ENCODE measurements at regions not wholly inside any gene's neighbourhood (a gene's known extent, or its start where the extent isn't known, plus 50 kb on each side); places are given as distances from the start of the nearest gene placed in this dataset.
"Not testable (repeated sequence)": the region's sequence is repeated elsewhere in the genome, so short reads cannot be mapped to it uniquely, and the experiment has no call there.

DNA sequence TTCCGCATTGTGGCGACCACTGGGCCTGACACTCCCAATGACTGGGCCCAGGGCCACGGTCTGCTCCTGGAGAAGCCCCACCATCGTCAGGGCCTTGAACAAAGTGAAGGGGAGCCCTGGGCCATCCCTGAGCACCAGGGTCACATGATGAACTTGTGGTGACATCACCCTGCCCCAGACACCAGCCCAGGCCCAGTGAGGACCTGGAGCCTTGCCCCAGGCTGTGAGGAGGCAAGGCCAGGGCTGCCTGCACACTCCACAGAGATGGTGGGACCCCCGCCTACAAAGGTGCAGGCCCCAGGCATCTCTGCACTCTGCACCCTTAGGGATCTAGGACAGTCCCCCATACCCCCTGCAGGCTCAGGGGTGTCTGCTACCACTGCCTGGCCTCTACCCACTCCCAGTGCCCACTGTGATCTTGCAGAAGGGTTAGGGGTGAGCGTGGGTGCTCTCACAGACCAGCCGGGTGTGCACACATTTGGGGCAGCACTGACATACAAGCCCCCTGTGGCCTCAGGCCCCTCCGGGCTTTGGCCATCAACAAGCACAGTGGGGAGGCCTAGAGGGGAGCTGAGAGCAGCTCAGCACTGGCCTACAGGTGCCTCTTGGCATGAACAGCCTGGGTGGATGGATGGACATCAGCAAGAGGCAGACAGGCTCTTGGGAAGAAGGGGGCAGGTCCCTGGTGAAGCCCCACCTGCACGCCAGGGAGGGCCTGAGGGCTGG is 624.0 kb upstream of the LRRTM4 start:
- DNase-seq (ENCODE audit: low spot score): no peak

DNA sequence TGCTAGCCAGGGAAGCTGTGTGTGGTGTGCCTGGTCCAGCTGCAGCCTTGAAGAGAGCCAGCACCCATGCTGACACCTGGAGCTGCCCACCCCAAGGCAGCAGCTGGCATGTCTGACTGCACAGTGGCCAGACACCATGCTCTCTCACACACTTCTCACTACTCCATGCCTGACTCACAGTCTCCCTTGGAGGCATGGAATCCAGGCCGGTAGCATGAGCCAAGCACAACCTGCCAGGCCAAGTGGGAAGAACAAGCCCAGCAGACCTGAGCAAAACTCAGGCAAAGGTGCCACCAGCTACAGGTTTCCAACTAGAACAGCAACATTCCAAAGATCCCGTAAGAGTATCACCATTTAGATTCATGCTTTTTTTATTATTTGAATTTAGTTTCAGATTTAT is 625.3 kb upstream of the LRRTM4 start:
- no peak for DNase-seq (ENCODE audit: low spot score)

DNA sequence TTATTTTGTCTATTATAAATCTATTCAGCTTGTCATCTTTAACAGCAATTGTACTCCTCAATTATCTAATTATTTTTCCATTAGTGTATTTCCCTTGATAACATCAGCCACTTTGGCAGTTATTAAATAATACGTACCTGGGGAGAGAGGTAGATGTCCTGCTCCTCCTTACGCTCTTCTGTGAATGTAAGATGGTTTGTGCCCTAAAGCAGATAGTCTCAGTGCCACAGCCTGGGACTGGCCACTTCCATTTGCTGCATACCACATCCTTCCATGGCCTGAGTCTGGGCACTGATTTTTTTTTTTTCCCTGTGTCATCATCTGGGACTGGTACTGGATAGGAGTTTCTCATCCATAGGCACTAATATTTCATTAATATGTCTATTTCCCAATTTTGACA is 632.4 kb upstream of the LRRTM4 start:
- no peak for DNase-seq (ENCODE audit: low spot score)

DNA sequence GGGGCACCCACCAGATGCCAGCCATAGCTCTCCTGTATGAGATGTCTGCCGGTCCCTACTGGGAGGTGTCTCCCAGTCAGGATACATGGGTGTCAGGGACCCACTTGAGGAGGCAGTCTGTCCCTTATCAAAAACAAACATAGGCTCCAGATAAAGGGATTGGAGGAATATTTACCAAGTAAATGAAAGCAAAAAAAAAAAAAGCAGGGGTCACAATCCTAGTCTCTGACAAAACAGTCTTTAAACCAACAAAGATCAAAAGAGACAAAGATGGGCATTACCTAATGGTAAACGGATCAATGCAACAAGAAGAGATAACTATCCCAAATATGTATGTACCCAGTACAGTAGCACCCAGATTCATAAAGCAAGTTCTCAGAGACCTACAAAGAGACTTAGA is 640.0 kb upstream of the LRRTM4 start:
- DNase-seq (ENCODE audit: low spot score): no peak

DNA sequence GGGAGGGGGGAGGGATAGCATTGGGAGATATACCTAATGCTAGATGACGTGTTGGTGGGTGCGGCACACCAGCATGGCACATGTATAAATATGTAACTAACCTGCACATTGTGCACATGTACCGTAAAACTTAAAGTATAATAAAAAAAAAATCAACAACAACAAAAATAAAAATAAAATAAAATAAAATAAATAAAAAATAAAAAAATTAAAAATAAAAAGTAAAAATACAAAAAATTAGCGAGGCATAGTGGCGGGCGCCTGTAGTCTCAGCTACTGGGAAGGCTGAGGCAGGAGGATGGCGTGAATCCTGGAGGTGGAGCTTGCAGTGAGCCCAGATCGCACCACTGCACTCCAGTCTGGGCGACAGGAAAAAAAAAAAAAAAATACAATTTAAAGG is 650.0 kb upstream of the LRRTM4 start:
- DNase-seq (ENCODE audit: low spot score): not testable (repeated sequence)

DNA sequence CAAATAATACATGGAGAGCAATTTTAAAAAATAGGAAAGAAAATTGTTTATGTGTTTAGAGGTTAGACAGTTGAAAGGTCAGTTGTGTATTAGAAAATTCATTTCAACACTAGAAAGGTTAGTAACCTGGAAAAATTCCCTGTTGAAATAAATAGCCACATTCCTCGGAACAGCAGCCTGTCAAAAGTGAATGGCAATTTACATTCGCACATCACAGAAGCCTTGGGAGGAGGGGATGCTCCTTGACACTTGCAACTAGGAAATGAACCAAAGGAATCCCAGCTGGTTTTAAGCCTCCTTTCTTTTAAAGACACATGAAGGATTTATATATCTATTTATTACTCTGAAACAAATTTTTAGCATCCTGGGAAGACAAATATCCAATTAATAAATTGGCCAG is 653.5 kb upstream of the LRRTM4 start:
- no peak for DNase-seq (ENCODE audit: low spot score)

DNA sequence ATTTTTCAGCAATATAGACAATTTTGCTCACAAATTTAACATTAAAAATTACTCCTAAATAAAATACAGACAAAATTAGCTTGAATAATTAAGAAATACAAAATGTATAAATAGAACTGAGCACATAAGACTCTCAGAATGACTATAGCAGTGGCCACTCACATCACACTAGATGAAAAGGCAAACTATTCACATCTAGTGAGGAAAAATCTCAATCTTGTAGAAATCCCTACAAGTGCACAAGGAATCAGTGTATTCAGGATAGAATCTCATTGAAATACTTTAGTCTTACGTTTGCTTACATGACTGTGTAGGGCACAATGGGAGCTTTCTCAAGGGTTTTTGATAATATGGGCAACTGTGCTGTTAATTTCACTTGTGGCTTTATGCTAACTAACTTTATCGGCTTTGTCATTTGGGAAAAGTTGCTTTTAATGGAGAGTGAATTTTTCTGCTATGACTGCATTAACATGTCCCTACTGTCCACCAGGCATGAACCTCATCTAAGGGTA is 678.9 kb upstream of the LRRTM4 start:
- DNase-seq (ENCODE audit: low spot score): no peak

DNA sequence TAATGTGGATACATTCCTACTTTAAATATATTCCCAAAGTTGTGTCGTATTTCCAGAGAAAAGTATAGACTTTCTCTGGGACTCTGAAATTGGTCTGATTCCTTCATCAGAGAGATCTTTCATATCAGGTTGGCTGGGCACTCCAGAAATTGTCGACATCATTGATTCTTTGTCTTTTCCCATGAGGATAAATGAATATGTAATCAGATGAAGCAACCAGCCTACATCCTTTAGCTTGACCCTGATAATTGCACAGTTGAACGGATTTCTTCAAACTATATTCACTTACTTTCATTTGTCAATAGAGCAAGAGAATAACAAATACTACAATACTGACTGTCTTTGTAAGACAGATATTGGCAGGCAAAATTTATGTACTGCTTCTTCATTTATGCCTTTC is 680.2 kb upstream of the LRRTM4 start:
- no peak for DNase-seq (ENCODE audit: low spot score)

DNA sequence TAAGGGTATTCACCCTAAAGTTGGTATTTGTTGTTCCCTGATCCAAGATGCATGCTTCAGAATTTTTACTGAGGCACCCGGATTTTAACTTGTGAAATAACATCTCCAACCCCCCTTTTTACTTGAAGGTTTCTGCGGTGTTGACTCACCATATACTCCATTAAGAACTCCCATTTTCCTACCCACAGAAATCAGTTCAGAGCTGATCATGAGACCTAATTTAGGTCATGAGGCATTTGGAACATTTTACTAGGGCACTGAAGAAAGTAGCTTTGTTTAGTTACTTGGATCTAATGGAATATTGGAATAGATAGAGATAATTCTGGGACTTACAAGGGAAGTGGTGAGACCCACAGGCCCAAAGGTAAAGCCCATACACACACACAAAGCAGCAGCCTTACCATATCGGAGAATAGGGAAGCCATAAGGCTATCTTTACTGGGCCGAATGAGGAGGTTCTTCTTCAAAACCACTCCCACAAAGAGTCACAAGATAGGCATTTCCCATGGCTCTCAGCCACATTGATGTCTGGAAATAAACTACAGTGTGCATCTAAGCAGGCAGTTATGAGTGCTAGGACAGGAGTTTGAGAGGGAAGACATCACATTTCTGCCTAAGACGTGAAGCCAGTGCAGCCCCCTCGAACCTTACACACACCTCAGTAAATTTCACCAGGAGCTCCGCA is 681.0 kb upstream of the LRRTM4 start:
- no peak for DNase-seq (ENCODE audit: low spot score)

DNA sequence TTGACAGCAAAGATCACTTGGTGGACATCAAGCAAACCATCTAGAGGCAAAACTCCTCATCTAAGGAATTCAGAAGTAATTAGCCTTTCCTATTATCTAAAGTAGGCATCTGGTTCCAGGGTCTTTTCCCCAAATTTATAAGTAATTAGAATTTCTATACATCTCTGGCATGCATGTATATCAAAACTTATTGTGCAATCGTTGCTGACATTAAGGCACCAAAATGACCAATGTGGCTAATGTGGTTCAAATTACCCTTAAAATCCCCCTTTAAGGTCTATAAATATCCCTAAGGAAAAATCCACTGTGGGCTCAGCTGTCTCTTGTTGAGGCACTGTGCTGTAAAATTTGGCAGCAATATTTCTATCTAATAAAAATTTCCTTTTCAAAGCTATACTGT is 695.9 kb upstream of the LRRTM4 start:
- no peak for DNase-seq (ENCODE audit: low spot score)

DNA sequence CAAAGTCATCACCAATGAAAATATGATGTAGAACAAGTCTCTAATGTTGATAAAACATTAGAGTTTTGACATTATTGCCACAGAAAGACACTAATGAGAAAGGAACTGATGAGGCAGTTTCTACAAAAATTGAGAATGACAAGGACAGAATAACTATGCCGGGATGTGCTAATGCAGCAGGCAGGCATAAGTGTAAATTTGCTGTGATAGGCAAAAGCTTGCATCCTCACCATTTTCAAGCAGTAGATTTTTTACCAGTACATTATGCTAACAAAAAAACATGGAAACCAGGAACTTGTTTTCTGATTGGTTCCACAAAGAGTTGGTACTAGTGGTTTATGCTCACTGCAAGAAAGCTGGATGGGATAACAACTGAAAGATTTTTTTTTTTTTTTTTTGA is 715.5 kb upstream of the LRRTM4 start:
- DNase-seq (ENCODE audit: low spot score): no peak

DNA sequence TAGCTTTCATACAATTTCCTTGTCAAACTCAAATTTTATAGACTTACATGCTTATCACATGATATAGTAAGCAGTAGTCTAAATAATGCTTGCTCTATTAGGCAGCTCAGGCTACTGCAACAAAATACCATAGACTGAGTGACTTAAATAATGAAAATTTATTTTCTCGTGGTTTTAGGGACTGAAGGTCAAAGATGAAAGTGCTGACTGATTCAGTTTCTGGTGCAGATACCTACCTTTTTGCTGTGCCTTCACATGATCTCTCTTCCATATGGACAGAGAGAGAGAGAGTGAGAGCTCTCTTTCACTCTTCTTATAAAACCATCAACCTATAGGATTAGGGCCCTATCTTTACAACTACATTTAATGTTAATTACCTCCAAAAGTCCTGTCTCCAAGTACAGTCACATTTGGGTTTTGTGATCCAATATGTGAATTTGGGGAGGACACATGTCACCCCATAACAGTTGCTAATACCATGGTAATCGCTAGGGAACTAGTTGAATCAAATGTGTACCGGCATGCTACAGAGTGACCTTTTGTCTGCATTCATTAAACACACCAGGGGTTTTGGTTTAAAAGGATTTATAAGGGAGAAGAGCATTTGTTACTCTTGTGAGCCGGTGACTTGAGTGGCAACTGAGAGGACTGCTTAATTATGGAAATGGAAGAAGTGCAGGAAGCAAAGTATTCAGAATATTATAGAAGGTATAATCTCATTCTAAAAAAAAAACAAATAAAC is 723.4 kb upstream of the LRRTM4 start:
- DNase-seq (ENCODE audit: low spot score): no peak

DNA sequence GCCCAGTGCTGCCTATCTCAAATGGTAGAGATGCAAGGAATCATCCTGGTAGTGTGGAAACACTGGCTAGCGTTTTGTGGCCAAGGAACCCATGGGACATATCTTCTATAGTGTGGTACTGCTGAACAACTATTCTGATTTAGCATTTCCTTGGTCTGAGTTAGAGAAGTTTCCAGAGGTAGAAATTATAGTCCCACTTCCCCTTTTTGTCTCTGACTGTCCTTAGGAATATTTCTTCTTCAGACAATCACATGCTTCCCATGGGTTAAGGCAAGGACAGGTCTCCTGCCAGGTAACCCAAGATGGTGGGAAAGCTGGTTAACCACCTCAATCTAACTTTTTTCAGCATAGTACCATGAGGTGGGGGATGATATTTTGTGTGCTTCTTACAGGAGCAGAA is 729.5 kb upstream of the LRRTM4 start:
- DNase-seq (ENCODE audit: low spot score): no peak

DNA sequence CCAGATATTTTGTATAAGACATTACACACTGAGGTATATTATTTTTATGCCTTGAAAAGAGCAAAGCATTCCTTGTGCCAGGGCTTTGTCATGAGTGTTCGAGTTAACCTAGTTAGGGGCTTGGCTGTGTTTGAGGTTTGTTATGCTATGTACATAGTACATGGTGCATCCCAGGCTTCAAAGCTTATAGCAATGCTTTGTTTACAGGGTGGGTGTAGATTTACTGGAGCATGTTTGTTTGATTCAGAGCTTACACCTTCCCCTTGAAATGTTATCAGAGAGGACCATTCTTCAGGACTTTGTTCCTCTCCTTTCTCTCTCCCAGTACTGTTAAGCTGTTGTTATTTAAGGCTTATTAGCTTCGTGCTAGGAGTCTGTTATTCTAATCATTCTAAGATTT is 738.7 kb upstream of the LRRTM4 start:
- DNase-seq (ENCODE audit: low spot score): no peak

DNA sequence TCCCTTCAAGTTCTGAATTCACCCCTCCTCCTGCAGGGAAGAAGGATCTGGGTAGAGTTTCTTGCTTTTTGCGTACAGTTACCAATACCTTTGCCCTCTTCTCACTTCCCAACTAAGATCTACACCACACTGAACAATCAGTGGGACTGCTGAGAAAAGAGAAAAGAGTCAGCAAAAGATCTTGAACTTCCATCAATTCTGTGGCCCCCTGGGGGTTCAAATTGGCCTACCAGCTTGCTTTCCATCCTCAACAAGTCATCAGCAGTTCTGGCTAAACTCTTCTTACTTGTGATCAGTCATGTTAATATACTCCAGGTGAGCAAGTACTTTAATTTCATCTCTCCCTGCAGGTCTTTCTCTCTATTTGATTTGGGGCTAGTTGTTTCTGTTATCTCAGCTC is 739.3 kb upstream of the LRRTM4 start:
- DNase-seq (ENCODE audit: low spot score): no peak

DNA sequence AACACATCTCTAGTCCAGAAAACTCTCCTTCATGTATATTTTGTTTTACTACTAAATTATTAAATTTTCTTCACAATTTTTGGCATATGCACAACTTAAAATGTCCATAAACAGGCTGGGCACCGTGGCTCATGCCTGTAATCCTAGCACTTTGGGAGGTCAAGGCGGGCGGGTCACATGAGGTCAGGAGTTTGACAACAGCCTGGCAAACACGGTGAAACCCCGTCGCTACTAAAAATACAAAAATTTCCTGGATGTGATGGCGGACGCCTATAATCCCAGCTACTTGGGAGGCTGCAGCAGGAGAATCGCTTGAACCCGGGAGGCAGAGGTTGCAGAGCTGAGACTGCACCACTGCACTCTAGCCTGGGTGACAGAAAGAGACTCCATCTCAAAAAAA is 739.9 kb upstream of the LRRTM4 start:
- not testable (repeated sequence) for DNase-seq (ENCODE audit: low spot score)

DNA sequence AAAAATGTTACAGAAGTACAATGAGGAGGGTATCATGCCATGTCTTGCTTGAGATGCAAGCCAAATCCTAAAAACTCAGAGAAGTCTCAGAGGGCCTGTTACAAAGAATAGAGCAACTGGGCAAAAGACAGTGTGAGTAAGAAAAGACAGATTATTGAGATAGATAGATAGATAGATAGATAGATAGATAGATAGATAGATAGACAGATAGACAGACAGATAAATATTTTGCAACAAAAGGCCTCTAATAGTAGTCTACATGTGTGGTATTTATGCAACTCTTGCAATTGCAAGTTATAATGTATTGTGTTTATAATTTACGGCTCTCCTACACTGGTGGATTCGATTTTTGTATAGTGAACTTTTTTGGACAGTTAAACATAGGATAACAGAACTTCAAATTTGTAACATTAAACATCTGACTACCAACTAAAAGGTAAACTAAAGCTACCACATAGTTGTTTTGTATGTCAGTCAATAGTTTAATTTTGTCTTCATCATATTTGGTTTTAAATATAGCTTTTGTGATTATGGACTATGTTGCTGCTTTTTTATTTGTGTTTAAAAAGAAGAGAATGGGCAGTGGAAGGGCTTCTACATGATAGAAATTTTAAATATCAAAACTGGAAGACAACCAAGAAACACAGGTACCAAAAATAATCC is 740.7 kb upstream of the LRRTM4 start:
- DNase-seq (ENCODE audit: low spot score): no peak

DNA sequence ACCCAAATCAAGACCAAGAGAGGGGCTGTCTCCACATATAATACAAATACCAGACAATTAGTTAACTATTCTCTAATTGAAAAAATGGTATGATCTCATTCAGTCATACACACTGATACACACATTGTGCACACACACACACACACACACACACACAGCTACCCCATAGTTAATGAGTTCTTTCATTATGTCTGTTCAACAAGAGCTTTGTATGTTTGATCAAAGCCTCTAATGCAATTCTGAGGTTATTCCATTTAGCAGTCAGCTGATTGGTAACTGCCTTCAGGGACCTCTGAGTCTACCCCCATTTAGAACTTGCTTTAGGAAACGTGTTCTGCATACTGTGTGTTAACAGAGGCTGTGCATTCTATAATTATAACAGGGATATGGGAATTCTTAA is 741.4 kb upstream of the LRRTM4 start:
- DNase-seq (ENCODE audit: low spot score): peak; percentile 91

DNA sequence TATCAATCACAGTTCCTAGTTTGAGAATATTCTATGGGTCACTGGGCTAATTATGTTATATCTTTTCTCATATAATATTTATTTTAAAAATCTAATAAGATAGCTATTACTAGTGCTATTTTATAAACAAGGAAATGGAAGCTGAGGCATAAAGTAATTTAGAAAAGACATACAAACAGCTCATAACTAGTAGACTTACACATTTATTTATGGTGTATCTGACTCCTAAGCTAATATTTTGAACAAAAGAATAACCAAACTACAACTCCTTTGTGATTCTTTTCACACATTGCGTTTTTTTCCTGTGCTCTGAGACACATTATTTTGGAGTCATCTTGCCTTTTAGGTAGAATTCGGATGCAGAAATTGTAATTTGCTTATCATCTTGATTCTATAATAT is 742.0 kb upstream of the LRRTM4 start:
- no peak for DNase-seq (ENCODE audit: low spot score)

DNA sequence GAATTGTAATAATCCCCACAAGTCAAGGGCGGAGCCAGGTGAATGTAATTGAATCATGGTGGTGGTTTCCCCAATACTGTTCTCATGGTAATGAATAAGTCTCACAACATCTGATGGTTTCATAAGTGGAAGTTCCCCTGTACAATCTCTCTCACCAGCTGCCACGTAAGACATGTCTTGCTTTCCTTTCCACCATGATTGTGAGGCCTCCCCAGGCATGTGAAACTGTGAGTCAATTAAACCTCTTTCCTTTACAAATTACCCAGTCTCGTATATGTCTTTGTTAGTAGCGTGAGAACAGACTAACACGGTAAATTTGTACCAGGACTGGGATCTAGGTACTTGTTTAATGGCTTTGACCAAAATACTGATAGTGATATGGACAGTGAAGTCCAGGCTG is 744.3 kb upstream of the REG3G start:
- no peak for DNase-seq (ENCODE audit: low spot score)

DNA sequence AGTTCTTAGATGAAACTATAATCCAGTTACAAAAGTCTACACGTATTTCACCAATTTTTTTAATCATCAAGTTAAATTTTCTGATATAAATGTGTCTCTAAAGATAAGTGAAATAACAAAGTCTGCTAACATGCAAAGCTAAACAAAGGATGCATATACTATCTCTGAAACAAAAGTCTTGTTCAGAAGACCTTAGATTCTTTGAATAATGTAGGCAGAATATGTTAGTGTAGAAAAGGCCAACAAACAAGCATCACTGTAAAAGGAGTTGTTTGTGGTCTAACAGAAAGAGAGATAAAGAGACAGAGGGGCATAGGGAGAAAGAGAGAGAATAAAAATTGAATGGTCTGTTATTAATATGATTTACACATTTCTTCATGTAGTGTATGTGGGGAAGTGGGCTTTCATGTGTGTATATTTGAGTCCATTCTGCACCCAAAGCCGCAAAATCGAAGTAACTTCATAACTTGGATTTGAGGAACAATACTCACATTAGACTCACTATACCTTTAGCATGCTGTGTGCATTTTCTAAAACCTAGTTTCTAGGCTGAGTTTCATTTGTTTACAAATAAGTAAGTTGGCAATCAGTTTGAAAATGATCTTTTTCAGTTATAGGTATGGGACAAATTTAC is 734.8 kb upstream of the REG3G start:
- peak; percentile 28 for DNase-seq (ENCODE audit: low spot score)

DNA sequence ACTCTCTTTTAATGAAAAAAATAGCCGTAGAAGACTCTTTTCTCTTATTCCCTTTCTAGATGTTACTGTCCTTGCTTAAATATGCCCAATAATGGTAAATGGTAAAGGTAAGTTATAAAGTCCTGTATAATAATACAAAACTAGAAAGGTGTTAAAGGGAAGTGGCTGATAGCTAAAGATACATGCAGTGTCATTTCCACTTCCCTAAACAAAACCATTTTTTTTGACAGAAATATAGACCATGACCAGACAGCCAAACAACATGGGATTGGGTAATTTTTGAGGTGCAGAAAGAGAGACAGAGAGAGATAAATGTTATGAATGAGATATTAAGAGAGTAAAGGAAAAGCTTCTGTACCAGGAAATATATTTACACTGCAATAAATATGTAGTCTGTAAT is 731.7 kb upstream of the REG3G start:
- DNase-seq (ENCODE audit: low spot score): no peak
